ENCODE measurements at regions not wholly inside any gene's neighbourhood (a gene's known extent, or its start where the extent isn't known, plus 50 kb on each side); places are given as distances from the start of the nearest gene placed in this dataset.

DNA sequence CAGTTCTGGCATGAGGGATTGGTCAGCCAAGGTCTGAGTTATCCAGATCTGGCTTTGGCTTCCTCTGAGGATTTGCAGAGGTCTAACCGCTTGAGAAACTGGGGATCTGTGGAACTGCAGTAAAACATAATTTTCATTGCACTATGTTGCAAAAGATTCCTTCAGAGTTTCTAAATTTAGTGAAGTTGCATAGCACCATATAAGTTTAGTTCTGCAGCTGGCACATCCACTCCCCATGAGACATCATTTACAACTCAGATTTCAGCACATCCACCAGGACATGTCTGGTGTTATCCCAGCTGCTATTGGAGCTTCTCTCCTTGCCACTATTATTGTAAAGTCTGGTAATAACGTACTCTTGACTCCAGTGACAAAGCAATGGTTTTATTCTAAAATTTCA, 181.5 kb downstream of the CWF19L2 start:
- TF ChIP-seq CTCF (IDR thresholded peaks at IDR 0.05; ENCODE audit: borderline replicate concordance, extremely low read depth, low read length, poor library complexity, severe bottlenecking) (no peak), EZH2 (IDR thresholded peaks at IDR 0.05; ENCODE audit: borderline replicate concordance, low read depth, low read length, severe bottlenecking) (no peak)
